ENCODE measurements at regions not wholly inside any gene's neighbourhood (a gene's known extent, or its start where the extent isn't known, plus 50 kb on each side); places are given as distances from the start of the nearest gene placed in this dataset.
"Not testable (repeated sequence)": the region's sequence is repeated elsewhere in the genome, so short reads cannot be mapped to it uniquely, and the experiment has no call there.

DNA sequence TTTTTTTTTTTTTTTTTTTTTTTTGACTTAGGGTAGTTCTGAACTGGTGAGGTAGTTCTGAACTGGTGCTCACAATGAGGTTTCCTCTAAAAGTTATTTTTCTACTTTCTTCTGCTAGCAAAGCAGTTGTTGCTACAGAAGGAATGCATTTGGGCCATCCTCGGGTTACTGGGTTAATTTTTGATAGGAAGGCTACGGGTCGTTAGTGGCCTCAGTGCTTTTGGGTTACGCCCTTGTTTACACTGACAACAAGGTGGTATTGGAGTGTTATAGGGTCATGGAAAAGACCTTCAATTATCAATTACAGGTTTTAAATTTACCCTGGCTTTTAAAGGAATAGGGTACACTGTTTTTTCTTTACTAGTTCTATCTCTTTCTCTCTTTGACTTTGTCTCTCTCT lies 1183.7 kb upstream of the CDH2 start:
- TF ChIP-seq, protein P1, sequence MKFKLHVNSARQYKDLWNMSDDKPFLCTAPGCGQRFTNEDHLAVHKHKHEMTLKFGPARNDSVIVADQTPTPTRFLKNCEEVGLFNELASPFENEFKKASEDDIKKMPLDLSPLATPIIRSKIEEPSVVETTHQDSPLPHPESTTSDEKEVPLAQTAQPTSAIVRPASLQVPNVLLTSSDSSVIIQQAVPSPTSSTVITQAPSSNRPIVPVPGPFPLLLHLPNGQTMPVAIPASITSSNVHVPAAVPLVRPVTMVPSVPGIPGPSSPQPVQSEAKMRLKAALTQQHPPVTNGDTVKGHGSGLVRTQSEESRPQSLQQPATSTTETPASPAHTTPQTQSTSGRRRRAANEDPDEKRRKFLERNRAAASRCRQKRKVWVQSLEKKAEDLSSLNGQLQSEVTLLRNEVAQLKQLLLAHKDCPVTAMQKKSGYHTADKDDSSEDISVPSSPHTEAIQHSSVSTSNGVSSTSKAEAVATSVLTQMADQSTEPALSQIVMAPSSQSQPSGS (IDR thresholded peaks at IDR 0.05; ENCODE audit: low read length) = not testable (repeated sequence)
- TF ChIP-seq CTCF (IDR thresholded peaks at IDR 0.05; ENCODE audit: control extremely low read depth in 1 of 3, insufficient read depth in 1 of 3, low read depth in 1 of 3, low read length in 3 of 3); TBP (IDR thresholded peaks at IDR 0.05; ENCODE audit: low read depth, low read length); EZH2 (IDR thresholded peaks at IDR 0.05; ENCODE audit: low read depth, low read length, severe bottlenecking); HDAC2 (IDR thresholded peaks at IDR 0.05; ENCODE audit: borderline replicate concordance in 1 of 2, low read depth in 2 of 2, low read length in 2 of 2); GABPA (IDR thresholded peaks at IDR 0.05; ENCODE audit: borderline replicate concordance, insufficient read depth, low read length); POLR2A (IDR thresholded peaks at IDR 0.05; ENCODE audit: control extremely low read depth in 1 of 2, low read depth in 2 of 2, low read length in 2 of 2); ASH2L (IDR thresholded peaks at IDR 0.05; ENCODE audit: low read length); SP2 (IDR thresholded peaks at IDR 0.05; ENCODE audit: low read length): not testable (repeated sequence)
